GM19025 (cell line): ENCODE measurements at regions not wholly inside any gene's neighbourhood (a gene's known extent, or its start where the extent isn't known, plus 50 kb on each side); places are given as distances from the start of the nearest gene placed in this dataset.
"Not testable (repeated sequence)": the region's sequence is repeated elsewhere in the genome, so short reads cannot be mapped to it uniquely, and the experiment has no call there.

ENCODE experiments used
- ATAC-seq: cut with Tn5 transposase; IDR thresholded peaks from one replicate; pipeline ENCODE4 v1.9.1; 2021; ENCODE audit warnings: mild to moderate bottlenecking, low read depth, moderate library complexity; ENCODE audit not compliant: unreplicated experiment

GRCh38 chr4:81792521-81792920 is 320.8 kb upstream of the RASGEF1B start:
- ATAC-seq: no peak

- no peak for ATAC-seq
These were observed 318.8 kb upstream of the RASGEF1B start for GRCh38 chr4:81790477-81790876.

- ATAC-seq: no peak
These were observed 318.2 kb upstream of the RASGEF1B start for GRCh38 chr4:81789741-81790399.

GRCh38 chr4:81789158-81789557 is 317.5 kb upstream of the RASGEF1B start:
- no peak for ATAC-seq

GRCh38 chr4:81786766-81787165 is 315.1 kb upstream of the RASGEF1B start:
- no peak for ATAC-seq

GRCh38 chr4:81786063-81786763 is 314.5 kb upstream of the RASGEF1B start:
- ATAC-seq: no peak

GRCh38 chr4:81785338-81785737 is 313.6 kb upstream of the RASGEF1B start:
- ATAC-seq: no peak

- no peak for ATAC-seq
These were observed 311.9 kb upstream of the RASGEF1B start for GRCh38 chr4:81783558-81783957.

- no peak for ATAC-seq
These were observed 310.1 kb upstream of the RASGEF1B start for GRCh38 chr4:81781799-81782198.

GRCh38 chr4:81777718-81778117 is 306.0 kb upstream of the RASGEF1B start:
- not testable (repeated sequence) for ATAC-seq

- ATAC-seq: no peak
These were observed 305.1 kb upstream of the RASGEF1B start for GRCh38 chr4:81776794-81777193.

GRCh38 chr4:81773557-81773956 is 301.9 kb upstream of the RASGEF1B start:
- ATAC-seq: no peak

- ATAC-seq: no peak
These were observed 300.0 kb upstream of the RASGEF1B start for GRCh38 chr4:81771721-81772120.

- no peak for ATAC-seq
These were observed 297.5 kb upstream of the RASGEF1B start for GRCh38 chr4:81769244-81769643.

GRCh38 chr4:81758574-81759264 is 287.0 kb upstream of the RASGEF1B start:
- no peak for ATAC-seq

- no peak for ATAC-seq
These were observed 286.0 kb upstream of the RASGEF1B start for GRCh38 chr4:81757691-81758090.

- peak; percentile 86 for ATAC-seq
These were observed 285.3 kb upstream of the RASGEF1B start for GRCh38 chr4:81756973-81757372.

GRCh38 chr4:81756042-81756441 is 284.3 kb upstream of the RASGEF1B start:
- ATAC-seq: no peak

- ATAC-seq: no peak
These were observed 282.5 kb upstream of the RASGEF1B start for GRCh38 chr4:81754169-81754568.

- no peak for ATAC-seq
These were observed 280.0 kb upstream of the RASGEF1B start for GRCh38 chr4:81751531-81752289.
